Esophagus mucosa (tissue), 1 donor: ENCODE measurements at regions not wholly inside any gene's neighbourhood (a gene's known extent, or its start where the extent isn't known, plus 50 kb on each side); places are given as distances from the start of the nearest gene placed in this dataset.
"Not testable (repeated sequence)": the region's sequence is repeated elsewhere in the genome, so short reads cannot be mapped to it uniquely, and the experiment has no call there.

Experiments
- ATAC-seq: fragments of 200-7000 bp; cut with Tn5 transposase; one replicate; pipeline ENCODE4 v1.9.1; 2020
- donor health status: DM: yes; HTN: yes; CAD: no.

- ATAC-seq = no peak
These were observed 330.0 kb downstream of the ANTXR2 start for GRCh38 chr4:79743014-79743413.

- ATAC-seq = no peak
These were observed 331.9 kb upstream of the GK2 start for GRCh38 chr4:79739912-79740311.

GRCh38 chr4:79723507-79723906 is 315.5 kb upstream of the GK2 start:
- ATAC-seq = no peak

GRCh38 chr4:79700356-79700755 is 292.3 kb upstream of the GK2 start:
- ATAC-seq = no peak

GRCh38 chr4:79697444-79697843 is 289.4 kb upstream of the GK2 start:
- no peak for ATAC-seq

- ATAC-seq = not testable (repeated sequence)
These were observed 288.5 kb upstream of the GK2 start for GRCh38 chr4:79696534-79696933.

GRCh38 chr4:79695848-79696247 is 287.8 kb upstream of the GK2 start:
- no peak for ATAC-seq

GRCh38 chr4:79689740-79690139 is 281.7 kb upstream of the GK2 start:
- ATAC-seq = no peak

- ATAC-seq = no peak
These were observed 280.7 kb upstream of the GK2 start for GRCh38 chr4:79688691-79689090.

GRCh38 chr4:79687006-79687405 is 279.0 kb upstream of the GK2 start:
- no peak for ATAC-seq

GRCh38 chr4:79685542-79685941 is 277.5 kb upstream of the GK2 start:
- ATAC-seq = no peak

- no peak for ATAC-seq
These were observed 276.5 kb upstream of the GK2 start for GRCh38 chr4:79684516-79684915.

- no peak for ATAC-seq
These were observed 274.9 kb upstream of the GK2 start for GRCh38 chr4:79682801-79683530.

GRCh38 chr4:79682161-79682560 is 274.1 kb upstream of the GK2 start:
- ATAC-seq = no peak

- ATAC-seq = no peak
These were observed 271.8 kb upstream of the GK2 start for GRCh38 chr4:79679859-79680258.

- no peak for ATAC-seq
These were observed 270.6 kb upstream of the GK2 start for GRCh38 chr4:79678472-79679202.

GRCh38 chr4:79676705-79677104 is 268.7 kb upstream of the GK2 start:
- no peak for ATAC-seq

- ATAC-seq = not testable (repeated sequence)
These were observed 266.9 kb upstream of the GK2 start for GRCh38 chr4:79674906-79675305.

- ATAC-seq = no peak
These were observed 265.9 kb upstream of the GK2 start for GRCh38 chr4:79673898-79674297.

- ATAC-seq = no peak
These were observed 265.3 kb upstream of the GK2 start for GRCh38 chr4:79673377-79673776.

- no peak for ATAC-seq
These were observed 258.8 kb upstream of the GK2 start for GRCh38 chr4:79666875-79667274.

- ATAC-seq = no peak
These were observed 258.1 kb upstream of the GK2 start for GRCh38 chr4:79666112-79666511.

GRCh38 chr4:79663865-79664264 is 255.8 kb upstream of the GK2 start:
- no peak for ATAC-seq

- ATAC-seq = no peak
These were observed 255.1 kb upstream of the GK2 start for GRCh38 chr4:79663141-79663540.
